ENCODE measurements at regions not wholly inside any gene's neighbourhood (a gene's known extent, or its start where the extent isn't known, plus 50 kb on each side); places are given as distances from the start of the nearest gene placed in this dataset.
"Not testable (repeated sequence)": the region's sequence is repeated elsewhere in the genome, so short reads cannot be mapped to it uniquely, and the experiment has no call there.

DNA sequence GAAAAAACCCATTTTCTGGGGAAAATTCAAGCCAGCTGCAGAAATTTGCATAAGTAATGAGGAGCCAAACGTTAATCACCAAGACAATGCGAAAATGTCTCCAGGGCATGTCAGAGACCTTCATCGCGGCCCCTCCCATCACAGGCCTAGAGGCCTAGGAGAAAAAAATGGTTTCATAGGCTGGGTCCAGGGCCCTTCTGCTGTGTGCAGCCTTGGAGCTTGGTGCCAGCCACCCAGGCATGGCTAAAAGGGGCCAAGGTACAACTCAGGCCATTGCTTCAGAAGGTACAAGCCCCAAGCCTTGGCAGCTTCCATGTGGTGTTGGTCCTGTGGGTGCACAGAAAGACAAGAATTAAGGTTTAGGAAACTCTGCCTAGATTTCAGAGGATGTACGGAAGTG, 127.4 kb upstream of the TNFSF11 start:
- not testable (repeated sequence) for TF ChIP-seq NR3C1 (CRISPR knock-in tag; IDR thresholded peaks at IDR 0.05); HNF4A (CRISPR knock-in tag; IDR thresholded peaks at IDR 0.05); TBL1XR1 (IDR thresholded peaks at IDR 0.05; ENCODE audit: borderline replicate concordance, low read length, partially characterized antibody); SIN3A (IDR thresholded peaks at IDR 0.05; ENCODE audit: borderline replicate concordance, low read depth, low read length); ZNF34 (CRISPR knock-in tag; IDR thresholded peaks at IDR 0.05; ENCODE audit: borderline replicate concordance); CTCF (CRISPR knock-in tag; IDR thresholded peaks at IDR 0.05); BATF2 (CRISPR knock-in tag; IDR thresholded peaks at IDR 0.05); POLR2A (IDR thresholded peaks at IDR 0.05; ENCODE audit: insufficient read depth in 1 of 2, low read depth in 2 of 2, low read length in 2 of 2); ZUFSP (CRISPR knock-in tag; IDR thresholded peaks at IDR 0.05; ENCODE audit: borderline replicate concordance); SNRNP70 (IDR thresholded peaks at IDR 0.05; ENCODE audit: low read depth, low read length); CREM (IDR thresholded peaks at IDR 0.05); CREM (CRISPR knock-in tag; IDR thresholded peaks at IDR 0.05); MEIS1 (CRISPR knock-in tag; IDR thresholded peaks at IDR 0.05; ENCODE audit: borderline replicate concordance)
- TF ChIP-seq, protein P1, sequence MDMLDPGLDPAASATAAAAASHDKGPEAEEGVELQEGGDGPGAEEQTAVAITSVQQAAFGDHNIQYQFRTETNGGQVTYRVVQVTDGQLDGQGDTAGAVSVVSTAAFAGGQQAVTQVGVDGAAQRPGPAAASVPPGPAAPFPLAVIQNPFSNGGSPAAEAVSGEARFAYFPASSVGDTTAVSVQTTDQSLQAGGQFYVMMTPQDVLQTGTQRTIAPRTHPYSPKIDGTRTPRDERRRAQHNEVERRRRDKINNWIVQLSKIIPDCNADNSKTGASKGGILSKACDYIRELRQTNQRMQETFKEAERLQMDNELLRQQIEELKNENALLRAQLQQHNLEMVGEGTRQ (IDR thresholded peaks at IDR 0.05; ENCODE audit: low read depth, low read length) = not testable (repeated sequence)
- TF ChIP-seq, protein P1 (CRISPR knock-in tag; IDR thresholded peaks at IDR 0.05; ENCODE audit: borderline replicate concordance) = not testable (repeated sequence)

Data from HepG2 (cell line).